H1 (cell line): ENCODE measurements at regions not wholly inside any gene's neighbourhood (a gene's known extent, or its start where the extent isn't known, plus 50 kb on each side); places are given as distances from the start of the nearest gene placed in this dataset.

ENCODE experiments used
- SAP30 ChIP-seq: fragments of 300-600 bp; sonication (generic); IDR thresholded peaks from 2 replicates; pipeline ENCODE4 v1.7.1; 2012; ENCODE audit warnings: low read length, moderate library complexity, mild to moderate bottlenecking, inconsistent platforms; ENCODE audit not compliant: insufficient read depth, insufficient replicate concordance
- TAF7 ChIP-seq: optimal IDR thresholded peaks from 2 replicates; pipeline ENCODE3; 2011; ENCODE audit warnings: low read depth, mild to moderate bottlenecking, inconsistent platforms, low read length, moderate library complexity, borderline replicate concordance

DNA sequence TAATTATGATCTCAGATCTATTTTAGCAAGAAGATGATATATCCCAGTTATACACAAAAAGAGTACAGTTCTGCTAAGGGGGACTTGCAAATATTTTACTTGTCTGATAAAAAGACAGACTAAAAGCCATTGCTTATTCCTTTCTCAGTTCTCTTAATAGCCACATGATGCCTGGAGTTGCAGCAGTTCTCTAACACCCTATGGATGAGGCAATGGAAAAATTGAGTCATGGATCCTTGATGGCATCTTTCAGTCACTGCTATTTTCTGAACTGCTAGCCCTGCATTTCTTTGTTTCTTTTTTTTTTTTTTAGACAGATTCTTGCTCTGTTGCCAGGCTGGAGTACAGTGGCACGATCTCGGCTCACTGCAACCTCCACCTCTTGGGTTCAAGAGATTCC is 1956.7 kb downstream of the C4orf33 start (continued):
- TF ChIP-seq SAP30 (no peak), TAF7 (no peak)
